Upper lobe of left lung (tissue), 6 donors: ENCODE measurements at regions not wholly inside any gene's neighbourhood (a gene's known extent, or its start where the extent isn't known, plus 50 kb on each side); places are given as distances from the start of the nearest gene placed in this dataset.
A peak's percentile ranks its signal among the peaks of the same experiment; 100 is the strongest.
"Not testable (repeated sequence)": the region's sequence is repeated elsewhere in the genome, so short reads cannot be mapped to it uniquely, and the experiment has no call there.

Source experiments
- ATAC-seq, 2 donors: fragments of 200-7000 bp; cut with Tn5 transposase; one replicate each; pipeline ENCODE4 v1.9.1; 2022; ENCODE audit warnings: mild to moderate bottlenecking in 2 of 2, moderate library complexity in 2 of 2; ENCODE audit not compliant: low FRiP score in 2 of 2
- DNase-seq, 2 donors: peaks; one replicate each; pipeline ENCODE4 v3.0.0-alpha.2; 2019 to 2020
- H3K27ac ChIP-seq, 4 donors: fragments of 200-600 bp; sonication (generic); one replicate each; pipeline ENCODE4 v1.5.1; 2016 to 2019
- H3K27me3 ChIP-seq, 4 donors: fragments of 200-600 bp; sonication (generic); one replicate each; pipeline ENCODE4 v1.5.1; 2017 to 2019
- H3K36me3 ChIP-seq, 4 donors: fragments of 200-600 bp; sonication (generic); one replicate each; pipeline ENCODE4 v1.5.1; 2016 to 2019
- H3K4me1 ChIP-seq, 4 donors: fragments of 200-600 bp; sonication (generic); one replicate each; pipeline ENCODE4 v1.5.1; 2018 to 2019
- H3K4me3 ChIP-seq, 4 donors: fragments of 200-600 bp; sonication (generic); one replicate each; pipeline ENCODE4 v1.5.1; 2017 to 2019; ENCODE audit warnings: mild to moderate bottlenecking in 2 of 4, moderate library complexity in 1 of 4
- H3K9me3 ChIP-seq, 4 donors: fragments of 200-600 bp; sonication (generic); one replicate each; pipeline ENCODE4 v1.5.1; 2018 to 2019
- CTCF ChIP-seq, 6 experiments: fragments of 450-650 bp in 4 of 6; fragments of 200-600 bp in 2 of 6; sonication (generic) in 2 of 6; IDR thresholded peaks; one replicate each; pipeline ENCODE4 v1.5.1; 2016 to 2019; ENCODE audit warnings: antibody characterized with exemption in 6 of 6
- EP300 ChIP-seq, 4 donors: sonication (generic); formaldehyde crosslinking; IDR thresholded peaks; one replicate each; pipeline ENCODE4 v1.5.1; 2017; ENCODE audit warnings: antibody characterized with exemption in 4 of 4, control low read depth in 2 of 4
- POLR2A ChIP-seq, 4 donors: fragments of 450-650 bp; IDR thresholded peaks; one replicate each; pipeline ENCODE4 v1.5.1; 2016 to 2017; ENCODE audit warnings: antibody characterized with exemption in 4 of 4, mild to moderate bottlenecking in 2 of 4
- POLR2AphosphoS5 ChIP-seq, 2 donors: sonication (generic); formaldehyde crosslinking; IDR thresholded peaks; one replicate each; pipeline ENCODE4 v1.5.1; 2017; ENCODE audit warnings: antibody characterized with exemption in 2 of 2
- WGBS, 2 donors: methylation state at CpG; one replicate each; pipeline ENCODE4 v1.1.5; 2017 to 2018; 5-methylcytosine and 5-hydroxymethylcytosine counted together
- donor health status: DM: no; HTN: no; CAD: no; lungs with moderate emphysema.
- donor health status: DM: no; HTN: yes; CAD: no; lungs with severe emphysema.

- no peaks in the 10 kb centered on the region for H3K36me3 ChIP-seq
- H3K4me3 ChIP-seq = no peak overlapping the region
- H3K9me3 ChIP-seq = no peaks in the 10 kb centered on the region
- DNase-seq (no peak), ATAC-seq (no peak)
- no peaks in the 10 kb centered on the region for H3K4me1 ChIP-seq
- H3K27me3 ChIP-seq = no peaks in the 10 kb centered on the region
- H3K27ac ChIP-seq = no peak overlapping the region
- TF ChIP-seq EP300 (IDR thresholded peaks at IDR 0.05) (no peak), POLR2AphosphoS5 (IDR thresholded peaks at IDR 0.05) (no peak)
These were observed 1876.0 kb upstream of the C9orf72 start for GRCh38 chr9:29449306-29449705.

- H3K36me3 ChIP-seq, H3K4me1 ChIP-seq, H3K4me3 ChIP-seq, H3K27ac ChIP-seq, H3K9me3 ChIP-seq, H3K27me3 ChIP-seq, ATAC-seq: not testable (repeated sequence)
- 87% methylated on average over 27 to 29 of the region's 29 CpGs for WGBS, 2 donors
- peak in 1 of 2 donors; percentile 46 for DNase-seq
These were observed 1877.1 kb upstream of the C9orf72 start for GRCh38 chr9:29450343-29450875.

- 86 to 95% methylated on average over 3 of the region's 3 CpGs for WGBS, 2 donors
- H3K36me3 ChIP-seq = no peaks in the 10 kb centered on the region
- no peak for TF ChIP-seq CTCF (IDR thresholded peaks at IDR 0.05)
- TF ChIP-seq EP300 (IDR thresholded peaks at IDR 0.05) = no peak
- TF ChIP-seq POLR2A (IDR thresholded peaks at IDR 0.05) = no peak
- no peak for TF ChIP-seq POLR2AphosphoS5 (IDR thresholded peaks at IDR 0.05)
These were observed 1883.7 kb upstream of the C9orf72 start for GRCh38 chr9:29456940-29457339.

GRCh38 chr9:29475471-29475870, 1902.2 kb upstream of the C9orf72 start:
- ATAC-seq = no peak
- no peaks in the 10 kb centered on the region for H3K4me1 ChIP-seq
- H3K4me3 ChIP-seq = no peak overlapping the region
- no peaks in the 10 kb centered on the region for H3K9me3 ChIP-seq
- WGBS, 2 donors = 49 to 64% methylated on average over 1 of the region's 1 CpG
- no peak overlapping the region for H3K27ac ChIP-seq
- H3K27me3 ChIP-seq = no peaks in the 10 kb centered on the region
- H3K36me3 ChIP-seq = no peaks in the 10 kb centered on the region
- TF ChIP-seq CTCF (IDR thresholded peaks at IDR 0.05) (no peak), POLR2AphosphoS5 (IDR thresholded peaks at IDR 0.05) (no peak), POLR2A (IDR thresholded peaks at IDR 0.05) (no peak), EP300 (IDR thresholded peaks at IDR 0.05) (no peak)
- DNase-seq = no peak

More at GRCh38 chr9:29456940-29457339, 1883.7 kb upstream of the C9orf72 start:
- Histone ChIP-seq H3K4me3 (no peak overlapping the region), H3K27me3 (no peaks in the 10 kb centered on the region), H3K4me1 (no peaks in the 10 kb centered on the region), H3K27ac (no peak overlapping the region), H3K9me3 (no peaks in the 10 kb centered on the region)
- DNase-seq (no peak), ATAC-seq (no peak)

- TF ChIP-seq POLR2AphosphoS5 (IDR thresholded peaks at IDR 0.05) (no peak), CTCF (IDR thresholded peaks at IDR 0.05) (no peak), POLR2A (IDR thresholded peaks at IDR 0.05) (no peak), EP300 (IDR thresholded peaks at IDR 0.05) (no peak)
- Histone ChIP-seq H3K4me3 (no peak overlapping the region), H3K27me3 (no peaks in the 10 kb centered on the region), H3K36me3 (no peaks in the 10 kb centered on the region), H3K4me1 (no peaks in the 10 kb centered on the region), H3K27ac (no peak overlapping the region), H3K9me3 (no peaks in the 10 kb centered on the region)
- DNase-seq (no peak), ATAC-seq (no peak)
- 64 to 92% methylated on average over 1 of the region's 1 CpG for WGBS, 2 donors
These were observed 1938.4 kb upstream of the C9orf72 start for GRCh38 chr9:29511680-29512079.

GRCh38 chr9:29514336-29514735, 1941.1 kb upstream of the C9orf72 start:
- no peak overlapping the region for H3K4me3 ChIP-seq
- DNase-seq = peak in 1 of 2 donors; percentile 37
- H3K27me3 ChIP-seq = no peaks in the 10 kb centered on the region
- H3K9me3 ChIP-seq = no peaks in the 10 kb centered on the region
- TF ChIP-seq EP300 (IDR thresholded peaks at IDR 0.05) = no peak
- no peak for TF ChIP-seq POLR2A (IDR thresholded peaks at IDR 0.05)
- TF ChIP-seq POLR2AphosphoS5 (IDR thresholded peaks at IDR 0.05) = no peak
- TF ChIP-seq CTCF (IDR thresholded peaks at IDR 0.05) = no peak
- WGBS, 2 donors = 44 to 53% methylated on average over 6 to 11 of the region's 11 CpGs
- no peaks in the 10 kb centered on the region for H3K36me3 ChIP-seq
- no peak overlapping the region for H3K27ac ChIP-seq
- H3K4me1 ChIP-seq = no peaks in the 10 kb centered on the region
- ATAC-seq = peak in 1 of 2 donors; percentile 59
